GM12878 (cell line): ENCODE measurements at regions not wholly inside any gene's neighbourhood (a gene's known extent, or its start where the extent isn't known, plus 50 kb on each side); places are given as distances from the start of the nearest gene placed in this dataset.

Source experiments
- ATAC-seq: fragments of 200-7000 bp; cut with Tn5 transposase; 3 replicates; pipeline ENCODE4 v1.9.1; 2020; ENCODE audit warnings: mild to moderate bottlenecking, moderate library complexity
- BruUV-seq: library from RNA; stranded (reverse); fragments of 400-500 nt; replicated peaks from 2 replicates; lab custom pipeline; 2021; lab: Mats Ljungman, UMichigan
- CTCF ChIA-PET: fragments of 300-600 bp; sonication (Branson Sonifier 250); formaldehyde crosslinking; extraction: SDS; loops from one replicate; lab custom pipeline; 2021; ENCODE audit warnings: inconsistent platforms; lab: Yijun Ruan, JAX
- POLR2A ChIA-PET: fragments of 350-600 bp; formaldehyde crosslinking; extraction: SDS; loops from one replicate; lab custom pipeline; 2021; ENCODE audit warnings: inconsistent platforms; lab: Charles Lee
- RAD21 ChIA-PET: fragments of 300-600 bp; sonication (Branson Sonifier 250); formaldehyde crosslinking; loops from one replicate; lab custom pipeline; 2023; ENCODE audit warnings: antibody characterized with exemption; ENCODE audit not compliant: unreplicated experiment; lab: Charles Lee
- SMC1A ChIA-PET: fragments of 300-600 bp; sonication (Branson Sonifier 250); formaldehyde crosslinking; loops from one replicate; lab custom pipeline; 2023; ENCODE audit not compliant: unreplicated experiment, uncharacterized antibody; lab: Charles Lee
- DNase-seq: peaks from one replicate; pipeline ENCODE4 v3.0.0-alpha.2; 2011; ENCODE audit warnings: low read depth, low spot score
- FAIRE-seq: peaks from 3 replicates; lab custom pipeline; 2011; peaks lifted over from hg19 to GRCh38; lab: Jason Lieb, UNC
- H2AFZ ChIP-seq: 2 replicates; pipeline ENCODE4 v1.6.0; 2011; ENCODE audit warnings: low read depth, low read length, control low read depth; ENCODE audit not compliant: control insufficient read depth
- H3K27ac ChIP-seq: 2 replicates; pipeline ENCODE4 v1.5.1; 2011; ENCODE audit warnings: control low read depth; ENCODE audit not compliant: control insufficient read depth, insufficient read depth
- H3K27me3 ChIP-seq, 2 experiments: replicated peaks in 1 of 2; 2 replicates each; pipeline versions ENCODE4 v1.6.0 to v1.6.1; 2011; ENCODE audit warnings: low read length in 1 of 2; ENCODE audit not compliant: control insufficient read depth in 2 of 2, insufficient read depth in 2 of 2
- H3K36me3 ChIP-seq, 2 experiments: 2 replicates each; pipeline ENCODE4 v1.5.1; 2011; ENCODE audit warnings: low read length in 1 of 2; ENCODE audit not compliant: control insufficient read depth in 2 of 2, insufficient read depth in 2 of 2
- H3K4me1 ChIP-seq: 2 replicates; pipeline ENCODE4 v1.6.1; 2011; ENCODE audit warnings: mild to moderate bottlenecking, low read length, moderate library complexity, mixed read lengths; ENCODE audit not compliant: control insufficient read depth, insufficient read depth
- H3K4me2 ChIP-seq: 2 replicates; pipeline ENCODE4 v1.6.0; 2011; ENCODE audit warnings: control low read depth; ENCODE audit not compliant: control insufficient read depth, insufficient read depth
- H3K4me3 ChIP-seq: fragments of 200-600 bp; sonication (generic); 2 replicates; pipeline ENCODE4 v1.5.1; 2016
- H3K79me2 ChIP-seq: 2 replicates; pipeline ENCODE4 v1.6.0; 2011; ENCODE audit warnings: low read length; ENCODE audit not compliant: control insufficient read depth, insufficient read depth
- H3K9ac ChIP-seq: 2 replicates; pipeline ENCODE4 v1.8.0; 2011; ENCODE audit warnings: low read length, control low read depth, mixed read lengths; ENCODE audit not compliant: control insufficient read depth, insufficient read depth
- H3K9me3 ChIP-seq: replicated peaks from 3 replicates; pipeline ENCODE4 v1.5.1; 2011; ENCODE audit warnings: mild to moderate bottlenecking, low read length; ENCODE audit not compliant: control insufficient read depth, insufficient read depth
- H4K20me1 ChIP-seq: 2 replicates; pipeline ENCODE4 v1.6.0; 2011; ENCODE audit not compliant: control insufficient read depth, insufficient read depth
- ATF3 ChIP-seq: IDR thresholded peaks from 2 replicates; pipeline ENCODE4 v1.6.1; 2011; ENCODE audit warnings: low read depth, mild to moderate bottlenecking, low read length, moderate library complexity, borderline replicate concordance; ENCODE audit errors: extremely low read depth
- CBX5 ChIP-seq: sonication (generic); IDR thresholded peaks from 2 replicates; pipeline ENCODE4 v1.6.1; 2016; ENCODE audit warnings: low read depth, moderate library complexity, mild to moderate bottlenecking, inconsistent platforms
- E2F8 ChIP-seq: fragments of 450-650 bp; IDR thresholded peaks from 2 replicates; pipeline ENCODE4 v1.6.1; 2018; ENCODE audit warnings: mild to moderate bottlenecking, low read depth, moderate library complexity; ENCODE audit not compliant: partially characterized antibody
- JUNB ChIP-seq: IDR thresholded peaks from 2 replicates; pipeline ENCODE4 v1.6.1; 2016; ENCODE audit warnings: antibody characterized with exemption, mild to moderate bottlenecking
- NR2C1 ChIP-seq: fragments of 450-650 bp; IDR thresholded peaks from 2 replicates; pipeline ENCODE4 v1.6.1; 2017; ENCODE audit warnings: antibody characterized with exemption, mild to moderate bottlenecking, moderate library complexity
- PAX8 ChIP-seq: fragments of 450-650 bp; IDR thresholded peaks from 2 replicates; pipeline ENCODE4 v1.6.1; 2017; ENCODE audit warnings: mild to moderate bottlenecking, moderate library complexity
- POLR2A ChIP-seq: IDR thresholded peaks from 2 replicates; pipeline ENCODE4 v1.6.1; 2011; ENCODE audit warnings: low read depth, mild to moderate bottlenecking, low read length
- SREBF2 ChIP-seq: IDR thresholded peaks from 2 replicates; pipeline ENCODE4 v1.6.1; 2012; ENCODE audit warnings: mild to moderate bottlenecking, low read length
- TARDBP ChIP-seq: IDR thresholded peaks from 2 replicates; pipeline ENCODE4 v1.6.1; 2016; ENCODE audit warnings: borderline replicate concordance
- ZNF592 ChIP-seq: fragments of 450-650 bp; IDR thresholded peaks from 2 replicates; pipeline ENCODE4 v1.6.1; 2017; ENCODE audit warnings: mild to moderate bottlenecking, moderate library complexity
- WGBS: methylation state at CpG from one replicate; pipeline ENCODE4 v1.1.6; 2016; ENCODE audit warnings: low lambda C conversion rate; ENCODE audit not compliant: insufficient replicate concordance, insufficient coverage; ENCODE audit errors: missing lambda C conversion rate; 5-methylcytosine and 5-hydroxymethylcytosine counted together
- in situ Hi-C: fragments of 300-500 bp; cut with MboI; formaldehyde crosslinking; loops from 9 replicates; pipeline ENCODE4 v1.14.3; 2018; ENCODE audit warnings: mixed read lengths
- intact Hi-C: fragments of 100-400 bp; cut with micrococcal nuclease; formaldehyde crosslinking; loops from one replicate; pipeline ENCODE4 v1.14.2; 2022; ENCODE audit not compliant: unreplicated experiment
- TF ChIP-seq, protein P1 (sequence below): fragments of 450-650 bp; IDR thresholded peaks from 2 replicates; pipeline ENCODE4 v1.6.1; 2014; ENCODE audit warnings: mild to moderate bottlenecking

DNA sequence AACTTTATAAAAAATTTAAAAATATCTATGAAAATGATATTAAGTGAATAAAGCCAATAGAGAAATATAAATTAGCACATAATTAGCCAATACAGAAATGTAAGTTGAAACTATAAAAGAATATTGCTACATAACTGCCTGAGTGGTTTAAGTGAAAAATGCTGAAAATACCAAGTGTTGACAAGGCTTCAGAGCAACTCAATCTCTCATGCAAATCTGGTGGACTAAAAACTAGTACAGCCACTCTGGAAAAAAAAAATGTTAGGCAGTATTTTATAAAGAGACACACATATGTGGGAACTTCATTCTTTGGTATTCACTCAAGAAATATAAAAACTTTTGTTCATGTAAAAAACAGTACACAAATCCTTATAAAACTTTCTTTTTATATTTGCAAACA, 833.7 kb upstream of the ROBO1 start:
- Histone ChIP-seq H2AFZ (no peak overlapping the region), H3K4me2 (no peak overlapping the region), H3K79me2 (no peaks in the 10 kb centered on the region), H3K4me1 (no peaks in the 10 kb centered on the region), H3K27me3 (no peaks in the 10 kb centered on the region), H3K9ac (no peak overlapping the region), H3K9me3 (no peaks in the 10 kb centered on the region), H3K36me3 (no peaks in the 10 kb centered on the region), H3K4me3 (no peak overlapping the region), H3K27ac (no peak overlapping the region), H4K20me1 (no peaks in the 10 kb centered on the region)
- ATAC-seq (no peak), DNase-seq (no peak), FAIRE-seq (no peak)
- intact Hi-C loops (no loop called here), in situ Hi-C loops (no loop called here)
- BruUV-seq, result no TSS peak
- ChIA-PET POLR2A (no interaction called here), SMC1A (no interaction called here), CTCF (no interaction called here), RAD21 (no interaction called here)
- no peak for TF ChIP-seq ATF3
- TF ChIP-seq, all 136 proteins: peak for 0

GRCh38 chr3:80592792-80593191, 825.0 kb upstream of the ROBO1 start:
- ChIA-PET RAD21 (no interaction called here), POLR2A (no interaction called here), CTCF (no interaction called here), SMC1A (interaction anchor here (1.2 kb wide), 1 partner anchor 14 kb away, joined by 3 read pairs; no protein-coding TSS in a partner anchor)
- Histone ChIP-seq H3K4me2 (no peak overlapping the region), H3K27ac (no peak overlapping the region), H2AFZ (no peak overlapping the region), H4K20me1 (no peaks in the 10 kb centered on the region), H3K27me3 (no peaks in the 10 kb centered on the region), H3K4me3 (no peak overlapping the region), H3K4me1 (no peaks in the 10 kb centered on the region), H3K79me2 (no peaks in the 10 kb centered on the region), H3K9ac (no peak overlapping the region), H3K36me3 (no peaks in the 10 kb centered on the region), H3K9me3 (no peaks in the 10 kb centered on the region)
- in situ Hi-C loops (no loop called here), intact Hi-C loops (no loop called here)
- no peak for ATAC-seq
- WGBS, result 0% methylated on average over 1 of the region's 1 CpG
- no peak for FAIRE-seq
- BruUV-seq, result no TSS peak
- DNase-seq, result no peak
- TF ChIP-seq TARDBP (no peak), NR2C1 (no peak), SREBF2 (no peak), JUNB (no peak), POLR2A (no peak), PAX8 (no peak), ZNF592 (no peak), E2F8 (no peak), CBX5 (no peak)
- TF ChIP-seq, protein P1, sequence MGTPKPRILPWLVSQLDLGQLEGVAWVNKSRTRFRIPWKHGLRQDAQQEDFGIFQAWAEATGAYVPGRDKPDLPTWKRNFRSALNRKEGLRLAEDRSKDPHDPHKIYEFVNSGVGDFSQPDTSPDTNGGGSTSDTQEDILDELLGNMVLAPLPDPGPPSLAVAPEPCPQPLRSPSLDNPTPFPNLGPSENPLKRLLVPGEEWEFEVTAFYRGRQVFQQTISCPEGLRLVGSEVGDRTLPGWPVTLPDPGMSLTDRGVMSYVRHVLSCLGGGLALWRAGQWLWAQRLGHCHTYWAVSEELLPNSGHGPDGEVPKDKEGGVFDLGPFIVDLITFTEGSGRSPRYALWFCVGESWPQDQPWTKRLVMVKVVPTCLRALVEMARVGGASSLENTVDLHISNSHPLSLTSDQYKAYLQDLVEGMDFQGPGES, result no peak
